Mammary epithelial cell (primary cell): ENCODE measurements at regions not wholly inside any gene's neighbourhood (a gene's known extent, or its start where the extent isn't known, plus 50 kb on each side); places are given as distances from the start of the nearest gene placed in this dataset.

ENCODE experiments used
- EZH2 ChIP-seq: IDR thresholded peaks from 2 replicates; pipeline ENCODE4 v1.6.1; 2012; ENCODE audit warnings: low read length, inconsistent platforms, borderline replicate concordance
- TF ChIP-seq, protein P1 (sequence below), 2 donors: IDR thresholded peaks in 1 of 2; conservative IDR thresholded peaks in 1 of 2; 2 replicates each; pipeline ENCODE4 v1.5.1; 2011 to 2012; ENCODE audit warnings: inconsistent platforms in 2 of 2, low read length in 2 of 2, mild to moderate bottlenecking in 2 of 2, control low read depth in 1 of 2, low read depth in 1 of 2; ENCODE audit not compliant: insufficient read depth in 1 of 2; ENCODE audit errors: extremely low read depth in 1 of 2

DNA sequence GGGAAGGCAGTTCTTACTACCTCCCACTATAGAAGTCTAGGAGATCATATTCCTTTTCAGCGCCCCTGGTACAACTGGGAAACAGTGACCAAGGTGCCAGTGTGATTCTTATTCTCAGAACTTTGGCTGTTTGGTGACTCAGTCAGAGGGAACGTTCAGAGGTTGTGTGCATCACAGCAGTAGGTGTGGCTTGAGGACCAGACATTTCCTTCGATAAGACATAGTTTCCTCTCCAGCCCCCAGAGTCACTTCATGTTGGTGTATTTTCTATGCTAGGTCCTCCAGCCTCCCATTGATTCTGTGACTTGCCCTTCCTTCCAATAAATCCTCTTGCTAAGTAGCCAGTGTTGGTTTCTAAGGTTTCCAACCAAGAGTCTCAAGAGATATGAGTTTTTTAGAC, 171.9 kb upstream of the MPPED2 start:
- TF ChIP-seq, protein P1, sequence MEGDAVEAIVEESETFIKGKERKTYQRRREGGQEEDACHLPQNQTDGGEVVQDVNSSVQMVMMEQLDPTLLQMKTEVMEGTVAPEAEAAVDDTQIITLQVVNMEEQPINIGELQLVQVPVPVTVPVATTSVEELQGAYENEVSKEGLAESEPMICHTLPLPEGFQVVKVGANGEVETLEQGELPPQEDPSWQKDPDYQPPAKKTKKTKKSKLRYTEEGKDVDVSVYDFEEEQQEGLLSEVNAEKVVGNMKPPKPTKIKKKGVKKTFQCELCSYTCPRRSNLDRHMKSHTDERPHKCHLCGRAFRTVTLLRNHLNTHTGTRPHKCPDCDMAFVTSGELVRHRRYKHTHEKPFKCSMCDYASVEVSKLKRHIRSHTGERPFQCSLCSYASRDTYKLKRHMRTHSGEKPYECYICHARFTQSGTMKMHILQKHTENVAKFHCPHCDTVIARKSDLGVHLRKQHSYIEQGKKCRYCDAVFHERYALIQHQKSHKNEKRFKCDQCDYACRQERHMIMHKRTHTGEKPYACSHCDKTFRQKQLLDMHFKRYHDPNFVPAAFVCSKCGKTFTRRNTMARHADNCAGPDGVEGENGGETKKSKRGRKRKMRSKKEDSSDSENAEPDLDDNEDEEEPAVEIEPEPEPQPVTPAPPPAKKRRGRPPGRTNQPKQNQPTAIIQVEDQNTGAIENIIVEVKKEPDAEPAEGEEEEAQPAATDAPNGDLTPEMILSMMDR (conservative IDR thresholded peaks at IDR 0.05 in 1 of 2, IDR thresholded peaks at IDR 0.05 in 1 of 2; ENCODE audit: extremely low read depth in 1 of 2, insufficient read depth in 1 of 2, low read depth in 1 of 2, low read length in 2 of 2), result no peak
- no peak for TF ChIP-seq EZH2
